B cell (primary cell): ENCODE measurements at regions not wholly inside any gene's neighbourhood (a gene's known extent, or its start where the extent isn't known, plus 50 kb on each side); places are given as distances from the start of the nearest gene placed in this dataset.

ENCODE experiments used
- ATAC-seq: fragments of 200-7000 bp; cut with Tn5 transposase; one replicate; pipeline ENCODE4 v1.10.0; 2021; ENCODE audit warnings: low read depth, mild to moderate bottlenecking, moderate number of reproducible peaks, moderate library complexity
- CTCF ChIA-PET: fragments of 350-600 bp; sonication (Branson Sonifier 250); formaldehyde crosslinking; loops from one replicate; lab custom pipeline; 2021; ENCODE audit warnings: antibody characterized with exemption, inconsistent platforms; lab: Charles Lee
- POLR2A ChIA-PET: fragments of 350-600 bp; sonication (Branson Sonifier 250); formaldehyde crosslinking; loops from one replicate; lab custom pipeline; 2021; ENCODE audit warnings: antibody characterized with exemption; lab: Charles Lee
- DNase-seq: peaks from one replicate; pipeline ENCODE4 v3.0.0; 2013
- H2AFZ ChIP-seq: 2 replicates; pipeline ENCODE4 v1.6.1; 2012; ENCODE audit warnings: mild to moderate bottlenecking, low read depth, low read length; ENCODE audit not compliant: insufficient read depth, poor library complexity, severe bottlenecking
- H3K27ac ChIP-seq, 2 donors: 1 replicate in 1 of 2; 2 replicates in 1 of 2; pipeline ENCODE4 v1.5.1; 2012 to 2013; ENCODE audit warnings: low read length in 2 of 2, mild to moderate bottlenecking in 2 of 2, moderate library complexity in 1 of 2
- H3K27me3 ChIP-seq, 4 experiments: fragments of 200-600 bp in 1 of 4; sonication (generic) in 1 of 4; replicated peaks in 1 of 4; 1 replicate in 2 of 4; 2 replicates in 2 of 4; pipeline versions ENCODE4 v1.6.1 to v1.7.0; 2013 to 2016; ENCODE audit warnings: low read length in 3 of 4, mild to moderate bottlenecking in 2 of 4, mixed read lengths in 1 of 4, moderate library complexity in 1 of 4; ENCODE audit not compliant: insufficient read depth in 4 of 4, control insufficient read depth in 3 of 4; ENCODE audit errors: control extremely low read depth in 1 of 4
- H3K36me3 ChIP-seq, 2 experiments: replicated peaks in 1 of 2; 1 replicate in 1 of 2; 2 replicates in 1 of 2; pipeline versions ENCODE4 v1.6.1 to v1.7.1; 2013; ENCODE audit warnings: low read length in 1 of 2; ENCODE audit not compliant: insufficient read depth in 2 of 2, control insufficient read depth in 1 of 2; ENCODE audit errors: control extremely low read depth in 1 of 2, extremely low read depth in 1 of 2
- H3K4me1 ChIP-seq, 2 donors: fragments of 200-600 bp in 1 of 2; sonication (generic) in 1 of 2; 1 replicate in 1 of 2; 2 replicates in 1 of 2; pipeline versions ENCODE4 v1.5.1 to v1.6.1; 2013 to 2017; ENCODE audit warnings: low read length in 2 of 2; ENCODE audit not compliant: control insufficient read depth in 2 of 2, insufficient read depth in 2 of 2
- H3K4me2 ChIP-seq: replicated peaks from 2 replicates; pipeline ENCODE3; 2012; ENCODE audit warnings: mild to moderate bottlenecking, low read depth, low read length; ENCODE audit not compliant: poor library complexity, severe bottlenecking
- H3K4me3 ChIP-seq, 5 experiments: fragments of 200-600 bp in 1 of 5; sonication (generic) in 1 of 5; 1 replicate in 3 of 5; 2 replicates in 2 of 5; pipeline versions ENCODE4 v1.5.1 to v1.7.0; 2011 to 2016; ENCODE audit warnings: low read length in 4 of 5, mild to moderate bottlenecking in 4 of 5, low read depth in 2 of 5, control low read depth in 1 of 5, moderate library complexity in 1 of 5; ENCODE audit not compliant: insufficient read depth in 1 of 5; ENCODE audit errors: control extremely low read depth in 1 of 5, extremely low read depth in 1 of 5
- H3K79me2 ChIP-seq: fragments of 200-600 bp; sonication (generic); one replicate; pipeline ENCODE4 v1.6.0; 2016; ENCODE audit warnings: low read length; ENCODE audit not compliant: control insufficient read depth, insufficient read depth
- H3K9ac ChIP-seq: fragments of 200-600 bp; sonication (generic); 2 replicates; pipeline ENCODE4 v1.6.1; 2017; ENCODE audit warnings: mild to moderate bottlenecking, low read length, moderate library complexity
- H3K9me3 ChIP-seq, 3 donors: one replicate each; pipeline versions ENCODE4 v1.6.1 to v1.7.1; 2013; ENCODE audit warnings: low read length in 2 of 3; ENCODE audit not compliant: control insufficient read depth in 2 of 3, insufficient read depth in 1 of 3; ENCODE audit errors: control extremely low read depth in 1 of 3
- H4K20me1 ChIP-seq: 2 replicates; pipeline ENCODE4 v1.6.0; 2012; ENCODE audit warnings: mild to moderate bottlenecking, low read length; ENCODE audit not compliant: insufficient read depth, control insufficient read depth, poor library complexity, severe bottlenecking
- H3K27ac Mint-ChIP-seq: one replicate; pipeline ENCODE4 v1.8.0; 2021; ENCODE audit warnings: mixed read lengths
- H3K27me3 Mint-ChIP-seq: one replicate; pipeline ENCODE4 v1.8.0; 2021; ENCODE audit warnings: mixed read lengths
- H3K4me1 Mint-ChIP-seq: one replicate; pipeline ENCODE4 v1.8.0; 2021; ENCODE audit warnings: mixed read lengths
- H3K4me3 Mint-ChIP-seq: one replicate; pipeline ENCODE4 v1.8.0; 2021; ENCODE audit warnings: mixed read lengths
- H3K9me3 Mint-ChIP-seq: one replicate; pipeline ENCODE4 v1.8.0; 2022; ENCODE audit warnings: mixed read lengths; ENCODE audit not compliant: insufficient read depth
- CTCF ChIP-seq: fragments of 200-600 bp; IDR thresholded peaks from one replicate; pipeline ENCODE4 v1.8.0; 2022; ENCODE audit warnings: antibody characterized with exemption, mild to moderate bottlenecking
- EZH2 ChIP-seq: IDR thresholded peaks from 2 replicates; pipeline ENCODE4 v1.6.1; 2012; ENCODE audit warnings: borderline replicate concordance, low read depth, mild to moderate bottlenecking, moderate library complexity, low read length; ENCODE audit not compliant: insufficient read depth, poor library complexity, severe bottlenecking
- WGBS: methylation state at CpG from one replicate; pipeline ENCODE4 v1.1.5; 2013; ENCODE audit warnings: missing lambda C conversion rate; ENCODE audit not compliant: insufficient coverage; 5-methylcytosine and 5-hydroxymethylcytosine counted together
- intact Hi-C: fragments of 100-400 bp; cut with micrococcal nuclease; formaldehyde crosslinking; loops from one replicate; pipeline ENCODE4 v1.10.0; 2022

DNA sequence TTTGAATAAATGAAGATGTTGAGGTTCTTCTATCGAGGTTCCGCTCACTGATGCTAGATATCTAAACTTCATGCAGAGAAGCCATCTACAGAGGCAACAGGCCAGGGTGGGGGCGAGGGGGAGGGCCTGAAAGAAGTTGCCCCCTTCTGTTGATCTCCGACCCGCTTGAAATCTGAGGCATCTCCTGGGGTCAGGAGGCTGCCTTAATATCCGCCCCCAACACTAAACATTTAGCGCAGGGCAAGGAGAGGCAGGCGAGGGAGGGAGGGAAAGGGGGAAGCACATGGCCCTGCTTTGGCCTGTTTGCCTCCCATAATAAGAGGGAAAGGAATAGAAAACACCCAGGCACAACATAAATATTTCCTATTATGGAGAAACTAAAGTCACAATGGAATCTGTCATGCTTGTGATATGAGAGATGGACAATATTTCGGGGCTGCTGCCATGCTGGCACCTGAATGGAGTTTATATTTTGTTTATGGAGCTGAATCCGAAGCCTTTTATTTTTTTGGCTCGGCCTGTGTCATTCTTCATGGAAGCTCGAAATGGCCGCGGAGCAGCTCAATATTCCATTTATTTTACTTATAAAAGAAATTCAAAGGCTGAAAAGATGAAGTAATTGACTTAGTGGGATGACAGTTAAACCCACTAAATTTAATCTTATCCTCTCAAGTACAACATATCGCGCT lies 221.1 kb downstream of the INSIG2 start:
- peak overlapping the region; percentile 69 for H3K9ac ChIP-seq

More for the DNA sequence above, 221.1 kb downstream of the INSIG2 start:
- peak overlapping the region; percentile 72 for H2AFZ ChIP-seq
- no peaks in the 10 kb centered on the region for H4K20me1 ChIP-seq
- no peaks in the 10 kb centered on the region for H3K79me2 ChIP-seq
- intact Hi-C loops = no loop called here
- Mint-ChIP-seq H3K27ac (peak overlapping the region; percentile 84), H3K4me3 (peak overlapping the region; percentile 79), H3K9me3 (no peaks in the 10 kb centered on the region), H3K27me3 (peaks cover 41% of the 10 kb centered on the region), H3K4me1 (peaks cover 6% of the 10 kb centered on the region)
- ChIA-PET POLR2A (no interaction called here), CTCF (no interaction called here)
- peak overlapping the region; percentile 25 to 67 (median 52) for H3K4me3 ChIP-seq
- H3K27ac ChIP-seq = no peak overlapping the region
- ATAC-seq (no peak), DNase-seq (no peak)
- peaks cover 0 to 38% (median 19%) of the 10 kb centered on the region in 4 experiments for H3K27me3 ChIP-seq
- peaks cover 12 to 13% of the 10 kb centered on the region in 2 donors for H3K4me1 ChIP-seq
- peaks cover 0 to 7% (median 0%) of the 10 kb centered on the region in 3 donors for H3K9me3 ChIP-seq
- peak overlapping the region; percentile 79 for H3K4me2 ChIP-seq
- WGBS = 66% methylated on average over 7 of the region's 16 CpGs
- TF ChIP-seq EZH2 (no peak), CTCF (no peak)
- no peaks in the 10 kb centered on the region for H3K36me3 ChIP-seq
